Neural progenitor cell (in vitro differentiated cells): ENCODE measurements at regions not wholly inside any gene's neighbourhood (a gene's known extent, or its start where the extent isn't known, plus 50 kb on each side); places are given as distances from the start of the nearest gene placed in this dataset.
"Not testable (repeated sequence)": the region's sequence is repeated elsewhere in the genome, so short reads cannot be mapped to it uniquely, and the experiment has no call there.

Experiments
- DNase-seq: peaks from one replicate; pipeline ENCODE4 v3.0.0-alpha.2; 2016; ENCODE audit warnings: low spot score
- H2AFZ ChIP-seq: fragments of 200-600 bp; sonication (generic); replicated peaks from 2 replicates; pipeline ENCODE4 v1.6.1; 2016; ENCODE audit warnings: antibody characterized with exemption
- H3F3A ChIP-seq: fragments of 200-600 bp; sonication (generic); 2 replicates; pipeline ENCODE4 v1.6.1; 2016; ENCODE audit warnings: antibody characterized with exemption, low read depth
- H3K27ac ChIP-seq: fragments of 200-600 bp; sonication (generic); 2 replicates; pipeline ENCODE4 v1.5.1; 2016; ENCODE audit warnings: mild to moderate bottlenecking
- H3K27me3 ChIP-seq: fragments of 200-600 bp; sonication (generic); 2 replicates; pipeline ENCODE4 v1.6.1; 2016; ENCODE audit warnings: mild to moderate bottlenecking, moderate library complexity
- H3K36me3 ChIP-seq: fragments of 200-600 bp; sonication (generic); 2 replicates; pipeline ENCODE4 v1.5.1; 2016
- H3K4me1 ChIP-seq: fragments of 200-600 bp; sonication (generic); 2 replicates; pipeline ENCODE4 v1.6.1; 2016; ENCODE audit warnings: mixed run types
- H3K4me2 ChIP-seq: fragments of 200-600 bp; sonication (generic); 2 replicates; pipeline ENCODE4 v1.6.1; 2016
- H3K4me3 ChIP-seq: fragments of 200-600 bp; sonication (generic); 2 replicates; pipeline ENCODE4 v1.5.1; 2016
- H3K79me2 ChIP-seq: fragments of 200-600 bp; sonication (generic); 2 replicates; pipeline ENCODE4 v1.6.1; 2016; ENCODE audit warnings: low read depth
- H3K9ac ChIP-seq: fragments of 200-600 bp; sonication (generic); 2 replicates; pipeline ENCODE4 v1.6.1; 2016
- H3K9me3 ChIP-seq: fragments of 200-600 bp; sonication (generic); 2 replicates; pipeline ENCODE4 v1.5.1; 2016; ENCODE audit warnings: low read depth
- H4K20me1 ChIP-seq: fragments of 200-600 bp; sonication (generic); 2 replicates; pipeline ENCODE4 v1.6.1; 2016; ENCODE audit warnings: low read depth
- H3K27ac Mint-ChIP-seq: 3 replicates; pipeline ENCODE4 v1.8.0; 2021; ENCODE audit warnings: mixed read lengths
- H3K27me3 Mint-ChIP-seq: 2 replicates; pipeline ENCODE4 v1.8.0; 2022; ENCODE audit warnings: low read depth, mild to moderate bottlenecking, inconsistent platforms, moderate library complexity, mixed read lengths; ENCODE audit not compliant: insufficient read depth
- H3K36me3 Mint-ChIP-seq: 3 replicates; pipeline ENCODE4 v1.8.0; 2021; ENCODE audit warnings: mixed read lengths
- H3K4me1 Mint-ChIP-seq: 3 replicates; pipeline ENCODE4 v1.8.0; 2021; ENCODE audit warnings: mixed read lengths
- H3K4me3 Mint-ChIP-seq: 3 replicates; pipeline ENCODE4 v1.8.0; 2021; ENCODE audit warnings: mild to moderate bottlenecking, moderate library complexity, mixed read lengths
- H3K9me3 Mint-ChIP-seq: 3 replicates; pipeline ENCODE4 v1.8.0; 2020; ENCODE audit warnings: mixed read lengths
- CTCF ChIP-seq: fragments of 200-600 bp; sonication (generic); IDR thresholded peaks from 2 replicates; pipeline ENCODE4 v1.5.1; 2017; ENCODE audit warnings: antibody characterized with exemption, mild to moderate bottlenecking
- EZH2 ChIP-seq: fragments of 200-600 bp; sonication (generic); IDR thresholded peaks from 2 replicates; pipeline ENCODE4 v1.6.1; 2017; ENCODE audit warnings: antibody characterized with exemption, mild to moderate bottlenecking, moderate library complexity
- EZH2phosphoT487 ChIP-seq: fragments of 200-600 bp; sonication (generic); IDR thresholded peaks from 2 replicates; pipeline ENCODE4 v1.6.1; 2017; ENCODE audit warnings: antibody characterized with exemption

- no peak overlapping the region for H3K4me3 ChIP-seq
- TF ChIP-seq EZH2 (no peak), CTCF (no peak), EZH2phosphoT487 (no peak)
- H3K79me2 ChIP-seq = no peaks in the 10 kb centered on the region
- H3K27ac Mint-ChIP-seq = no peak overlapping the region
- no peak overlapping the region for H2AFZ ChIP-seq
- H3K36me3 ChIP-seq = no peaks in the 10 kb centered on the region
- DNase-seq = no peak
- H3K9me3 ChIP-seq = no peaks in the 10 kb centered on the region
- H3K4me3 Mint-ChIP-seq = no peak overlapping the region
- no peak overlapping the region for H3K27ac ChIP-seq
- no peaks in the 10 kb centered on the region for H3K36me3 Mint-ChIP-seq
- H3K27me3 Mint-ChIP-seq = peaks cover 11% of the 10 kb centered on the region
- no peak overlapping the region for H3K9ac ChIP-seq
- no peaks in the 10 kb centered on the region for H3K27me3 ChIP-seq
- peaks cover 3% of the 10 kb centered on the region for H3K4me1 Mint-ChIP-seq
- H3K4me2 ChIP-seq = no peak overlapping the region
- H3K9me3 Mint-ChIP-seq = peaks cover 10% of the 10 kb centered on the region
- H3K4me1 ChIP-seq = no peaks in the 10 kb centered on the region
- no peaks in the 10 kb centered on the region for H4K20me1 ChIP-seq
- H3F3A ChIP-seq = no peaks in the 10 kb centered on the region
Measured at GRCh38 chr17:83192161-83192788, 112.9 kb downstream of the METRNL start.

- H3K27me3 Mint-ChIP-seq = peaks cover 11% of the 10 kb centered on the region
- not testable (repeated sequence) for H3K79me2 ChIP-seq, H3K9ac ChIP-seq, DNase-seq, H3K9me3 Mint-ChIP-seq, H3K27me3 ChIP-seq, H3K36me3 Mint-ChIP-seq, H2AFZ ChIP-seq, H3K4me1 ChIP-seq, H3K9me3 ChIP-seq, H3K4me3 Mint-ChIP-seq, H3F3A ChIP-seq, H3K36me3 ChIP-seq, H3K4me1 Mint-ChIP-seq, H3K4me3 ChIP-seq, H3K27ac Mint-ChIP-seq, H3K4me2 ChIP-seq, H3K27ac ChIP-seq, H4K20me1 ChIP-seq
Measured at GRCh38 chr17:83192789-83193335, 113.5 kb downstream of the METRNL start.

- Mint-ChIP-seq H3K27me3 (peaks cover 9% of the 10 kb centered on the region), H3K9me3 (peaks cover 10% of the 10 kb centered on the region)
- H2AFZ ChIP-seq = no peak overlapping the region
Measured at GRCh38 chr17:83193336-83194185, 114.2 kb downstream of the METRNL start.

More at GRCh38 chr17:83193336-83194185, 114.2 kb downstream of the METRNL start:
- H3K9me3 ChIP-seq = no peaks in the 10 kb centered on the region
- DNase-seq = no peak
- Mint-ChIP-seq H3K36me3 (no peaks in the 10 kb centered on the region), H3K4me1 (peaks cover 3% of the 10 kb centered on the region), H3K27ac (no peak overlapping the region), H3K4me3 (no peak overlapping the region)
- TF ChIP-seq EZH2 = no peak
- no peak for TF ChIP-seq EZH2phosphoT487
- no peak for TF ChIP-seq CTCF
- H3F3A ChIP-seq = no peaks in the 10 kb centered on the region
- H3K4me1 ChIP-seq = no peaks in the 10 kb centered on the region
- no peak overlapping the region for H3K4me3 ChIP-seq
- H3K36me3 ChIP-seq = no peaks in the 10 kb centered on the region
- no peak overlapping the region for H3K9ac ChIP-seq
- no peaks in the 10 kb centered on the region for H3K79me2 ChIP-seq
- H3K27me3 ChIP-seq = no peaks in the 10 kb centered on the region
- H3K27ac ChIP-seq = no peak overlapping the region
- no peaks in the 10 kb centered on the region for H4K20me1 ChIP-seq
- no peak overlapping the region for H3K4me2 ChIP-seq
